B cell (primary cell): ENCODE measurements at regions not wholly inside any gene's neighbourhood (a gene's known extent, or its start where the extent isn't known, plus 50 kb on each side); places are given as distances from the start of the nearest gene placed in this dataset.
A peak's percentile ranks its signal among the peaks of the same experiment; 100 is the strongest.

ENCODE experiments used
- ATAC-seq: fragments of 200-7000 bp; cut with Tn5 transposase; one replicate; pipeline ENCODE4 v1.10.0; 2021; ENCODE audit warnings: low read depth, mild to moderate bottlenecking, moderate number of reproducible peaks, moderate library complexity
- CTCF ChIA-PET: fragments of 350-600 bp; sonication (Branson Sonifier 250); formaldehyde crosslinking; loops from one replicate; lab custom pipeline; 2021; ENCODE audit warnings: antibody characterized with exemption, inconsistent platforms; lab: Charles Lee
- POLR2A ChIA-PET: fragments of 350-600 bp; sonication (Branson Sonifier 250); formaldehyde crosslinking; loops from one replicate; lab custom pipeline; 2021; ENCODE audit warnings: antibody characterized with exemption; lab: Charles Lee
- DNase-seq: peaks from one replicate; pipeline ENCODE4 v3.0.0; 2013
- H2AFZ ChIP-seq: 2 replicates; pipeline ENCODE4 v1.6.1; 2012; ENCODE audit warnings: mild to moderate bottlenecking, low read depth, low read length; ENCODE audit not compliant: insufficient read depth, poor library complexity, severe bottlenecking
- H3K27ac ChIP-seq, 2 donors: 1 replicate in 1 of 2; 2 replicates in 1 of 2; pipeline ENCODE4 v1.5.1; 2012 to 2013; ENCODE audit warnings: low read length in 2 of 2, mild to moderate bottlenecking in 2 of 2, moderate library complexity in 1 of 2
- H3K27me3 ChIP-seq, 4 experiments: fragments of 200-600 bp in 1 of 4; sonication (generic) in 1 of 4; replicated peaks in 1 of 4; 1 replicate in 2 of 4; 2 replicates in 2 of 4; pipeline versions ENCODE4 v1.6.1 to v1.7.0; 2013 to 2016; ENCODE audit warnings: low read length in 3 of 4, mild to moderate bottlenecking in 2 of 4, mixed read lengths in 1 of 4, moderate library complexity in 1 of 4; ENCODE audit not compliant: insufficient read depth in 4 of 4, control insufficient read depth in 3 of 4; ENCODE audit errors: control extremely low read depth in 1 of 4
- H3K36me3 ChIP-seq, 2 experiments: replicated peaks in 1 of 2; 1 replicate in 1 of 2; 2 replicates in 1 of 2; pipeline versions ENCODE4 v1.6.1 to v1.7.1; 2013; ENCODE audit warnings: low read length in 1 of 2; ENCODE audit not compliant: insufficient read depth in 2 of 2, control insufficient read depth in 1 of 2; ENCODE audit errors: control extremely low read depth in 1 of 2, extremely low read depth in 1 of 2
- H3K4me1 ChIP-seq, 2 donors: fragments of 200-600 bp in 1 of 2; sonication (generic) in 1 of 2; 1 replicate in 1 of 2; 2 replicates in 1 of 2; pipeline versions ENCODE4 v1.5.1 to v1.6.1; 2013 to 2017; ENCODE audit warnings: low read length in 2 of 2; ENCODE audit not compliant: control insufficient read depth in 2 of 2, insufficient read depth in 2 of 2
- H3K4me2 ChIP-seq: replicated peaks from 2 replicates; pipeline ENCODE3; 2012; ENCODE audit warnings: mild to moderate bottlenecking, low read depth, low read length; ENCODE audit not compliant: poor library complexity, severe bottlenecking
- H3K4me3 ChIP-seq, 5 experiments: fragments of 200-600 bp in 1 of 5; sonication (generic) in 1 of 5; 1 replicate in 3 of 5; 2 replicates in 2 of 5; pipeline versions ENCODE4 v1.5.1 to v1.7.0; 2011 to 2016; ENCODE audit warnings: low read length in 4 of 5, mild to moderate bottlenecking in 4 of 5, low read depth in 2 of 5, control low read depth in 1 of 5, moderate library complexity in 1 of 5; ENCODE audit not compliant: insufficient read depth in 1 of 5; ENCODE audit errors: control extremely low read depth in 1 of 5, extremely low read depth in 1 of 5
- H3K79me2 ChIP-seq: fragments of 200-600 bp; sonication (generic); one replicate; pipeline ENCODE4 v1.6.0; 2016; ENCODE audit warnings: low read length; ENCODE audit not compliant: control insufficient read depth, insufficient read depth
- H3K9ac ChIP-seq: fragments of 200-600 bp; sonication (generic); 2 replicates; pipeline ENCODE4 v1.6.1; 2017; ENCODE audit warnings: mild to moderate bottlenecking, low read length, moderate library complexity
- H3K9me3 ChIP-seq, 3 donors: one replicate each; pipeline versions ENCODE4 v1.6.1 to v1.7.1; 2013; ENCODE audit warnings: low read length in 2 of 3; ENCODE audit not compliant: control insufficient read depth in 2 of 3, insufficient read depth in 1 of 3; ENCODE audit errors: control extremely low read depth in 1 of 3
- H4K20me1 ChIP-seq: 2 replicates; pipeline ENCODE4 v1.6.0; 2012; ENCODE audit warnings: mild to moderate bottlenecking, low read length; ENCODE audit not compliant: insufficient read depth, control insufficient read depth, poor library complexity, severe bottlenecking
- H3K27ac Mint-ChIP-seq: one replicate; pipeline ENCODE4 v1.8.0; 2021; ENCODE audit warnings: mixed read lengths
- H3K27me3 Mint-ChIP-seq: one replicate; pipeline ENCODE4 v1.8.0; 2021; ENCODE audit warnings: mixed read lengths
- H3K4me1 Mint-ChIP-seq: one replicate; pipeline ENCODE4 v1.8.0; 2021; ENCODE audit warnings: mixed read lengths
- H3K4me3 Mint-ChIP-seq: one replicate; pipeline ENCODE4 v1.8.0; 2021; ENCODE audit warnings: mixed read lengths
- H3K9me3 Mint-ChIP-seq: one replicate; pipeline ENCODE4 v1.8.0; 2022; ENCODE audit warnings: mixed read lengths; ENCODE audit not compliant: insufficient read depth
- CTCF ChIP-seq: fragments of 200-600 bp; IDR thresholded peaks from one replicate; pipeline ENCODE4 v1.8.0; 2022; ENCODE audit warnings: antibody characterized with exemption, mild to moderate bottlenecking
- EZH2 ChIP-seq: IDR thresholded peaks from 2 replicates; pipeline ENCODE4 v1.6.1; 2012; ENCODE audit warnings: borderline replicate concordance, low read depth, mild to moderate bottlenecking, moderate library complexity, low read length; ENCODE audit not compliant: insufficient read depth, poor library complexity, severe bottlenecking
- WGBS: methylation state at CpG from one replicate; pipeline ENCODE4 v1.1.5; 2013; ENCODE audit warnings: missing lambda C conversion rate; ENCODE audit not compliant: insufficient coverage; 5-methylcytosine and 5-hydroxymethylcytosine counted together
- intact Hi-C: fragments of 100-400 bp; cut with micrococcal nuclease; formaldehyde crosslinking; loops from one replicate; pipeline ENCODE4 v1.10.0; 2022

- 95% methylated on average over 5 of the region's 5 CpGs for WGBS
- POLR2A ChIA-PET: no interaction called here
- intact Hi-C loops: loop anchor here (10.0 kb wide), 1 partner anchor 1050 kb away; no protein-coding TSS in a partner anchor
- Histone ChIP-seq H3K27me3 (no peaks in the 10 kb centered on the region), H3K27ac (no peak overlapping the region), H3K4me1 (peaks cover 34 to 41% of the 10 kb centered on the region in 2 donors), H3K9me3 (no peaks in the 10 kb centered on the region), H2AFZ (no peak overlapping the region), H3K4me3 (no peak overlapping the region), H3K36me3 (no peaks in the 10 kb centered on the region), H3K9ac (no peak overlapping the region), H4K20me1 (no peaks in the 10 kb centered on the region), H3K79me2 (no peaks in the 10 kb centered on the region), H3K4me2 (no peak overlapping the region)
- ATAC-seq: no peak
- no peak for DNase-seq
- no peak overlapping the region for H3K4me3 Mint-ChIP-seq
- H3K27me3 Mint-ChIP-seq: no peaks in the 10 kb centered on the region
- H3K4me1 Mint-ChIP-seq: peaks cover 51% of the 10 kb centered on the region
- TF ChIP-seq EZH2 (no peak), CTCF (no peak)
- peak overlapping the region; percentile 48 for H3K27ac Mint-ChIP-seq
- CTCF ChIA-PET: interaction anchor here (1.1 kb wide), 1 partner anchor 75 kb away, joined by 3 read pairs; no protein-coding TSS in a partner anchor
- no peaks in the 10 kb centered on the region for H3K9me3 Mint-ChIP-seq
Measured at GRCh38 chr2:43154685-43155084, 71.7 kb downstream of the ZFP36L2 start.

- H4K20me1 ChIP-seq: no peaks in the 10 kb centered on the region
- H3K4me2 ChIP-seq: peak overlapping the region; percentile 25
- ChIA-PET POLR2A (no interaction called here), CTCF (interaction anchor here (1.1 kb wide), 2 partner anchors 63 to 76 kb away, joined by 3 read pairs; no protein-coding TSS in a partner anchor)
- Mint-ChIP-seq H3K4me3 (no peak overlapping the region), H3K4me1 (peaks cover 40% of the 10 kb centered on the region), H3K27me3 (no peaks in the 10 kb centered on the region), H3K9me3 (no peaks in the 10 kb centered on the region), H3K27ac (peak overlapping the region; percentile 32)
- H3K36me3 ChIP-seq: no peaks in the 10 kb centered on the region
- no peak for TF ChIP-seq EZH2
- no peak for TF ChIP-seq CTCF
- H2AFZ ChIP-seq: no peak overlapping the region
- WGBS: 86% methylated on average over 6 of the region's 11 CpGs
- no peak for ATAC-seq
- no peak overlapping the region for H3K4me3 ChIP-seq
- H3K9ac ChIP-seq: no peak overlapping the region
- peaks cover 17 to 24% of the 10 kb centered on the region in 2 donors for H3K4me1 ChIP-seq
- H3K27ac ChIP-seq: no peak overlapping the region
- peak; percentile 5 for DNase-seq
- H3K27me3 ChIP-seq: no peaks in the 10 kb centered on the region
- intact Hi-C loops: loop anchor here (10.0 kb wide), 1 partner anchor 1048 kb away; no protein-coding TSS in a partner anchor
- H3K79me2 ChIP-seq: no peaks in the 10 kb centered on the region
- no peaks in the 10 kb centered on the region for H3K9me3 ChIP-seq
Measured at GRCh38 chr2:43152741-43153647, 73.4 kb downstream of the ZFP36L2 start.
